Smooth muscle cell (in vitro differentiated cells): ENCODE measurements at regions not wholly inside any gene's neighbourhood (a gene's known extent, or its start where the extent isn't known, plus 50 kb on each side); places are given as distances from the start of the nearest gene placed in this dataset.

Source experiments
- DNase-seq: peaks from one replicate; lab custom pipeline; 2025; ENCODE audit not compliant: unreplicated experiment; lab: John Stamatoyannopoulos, UW
- H2AFZ ChIP-seq: fragments of 200-600 bp; sonication (generic); 2 replicates; pipeline ENCODE4 v1.6.0; 2016; ENCODE audit warnings: antibody characterized with exemption, low read depth, mild to moderate bottlenecking
- H3F3A ChIP-seq: fragments of 200-600 bp; sonication (generic); 2 replicates; pipeline ENCODE4 v1.6.0; 2017; ENCODE audit warnings: antibody characterized with exemption, low read depth
- H3K27ac ChIP-seq: fragments of 200-600 bp; sonication (generic); 2 replicates; pipeline ENCODE4 v1.5.1; 2016; ENCODE audit warnings: low read depth, mild to moderate bottlenecking
- H3K27me3 ChIP-seq: fragments of 200-600 bp; sonication (generic); 2 replicates; pipeline ENCODE4 v1.6.1; 2016; ENCODE audit warnings: low read depth, mild to moderate bottlenecking
- H3K36me3 ChIP-seq: fragments of 200-600 bp; sonication (generic); 2 replicates; pipeline ENCODE4 v1.5.1; 2016; ENCODE audit warnings: low read depth
- H3K4me1 ChIP-seq: fragments of 200-600 bp; sonication (generic); 2 replicates; pipeline ENCODE4 v1.5.1; 2016; ENCODE audit warnings: low read depth
- H3K4me2 ChIP-seq: fragments of 200-600 bp; sonication (generic); 2 replicates; pipeline ENCODE4 v1.6.0; 2016; ENCODE audit warnings: mild to moderate bottlenecking
- H3K4me3 ChIP-seq: fragments of 200-600 bp; sonication (generic); 2 replicates; pipeline ENCODE4 v1.5.1; 2016; ENCODE audit warnings: mild to moderate bottlenecking
- H3K79me2 ChIP-seq: fragments of 200-600 bp; sonication (generic); 2 replicates; pipeline ENCODE4 v1.6.0; 2016; ENCODE audit warnings: low read depth, mild to moderate bottlenecking
- H3K9ac ChIP-seq: fragments of 200-600 bp; sonication (generic); 2 replicates; pipeline ENCODE4 v1.6.0; 2016; ENCODE audit warnings: low read depth
- H3K9me3 ChIP-seq: fragments of 200-600 bp; sonication (generic); replicated peaks from 2 replicates; pipeline ENCODE4 v1.5.1; 2016; ENCODE audit warnings: low read depth
- H4K20me1 ChIP-seq: fragments of 200-600 bp; sonication (generic); 2 replicates; pipeline ENCODE4 v1.6.0; 2016; ENCODE audit warnings: low read depth
- WGBS: methylation state at CpG from one replicate; pipeline ENCODE4 v1.1.7; 2016; ENCODE audit warnings: low lambda C conversion rate; 5-methylcytosine and 5-hydroxymethylcytosine counted together
- TF ChIP-seq, protein P1 (sequence below): fragments of 200-600 bp; sonication (generic); IDR thresholded peaks from 2 replicates; pipeline ENCODE4 v1.5.1; 2017; ENCODE audit warnings: borderline replicate concordance, mild to moderate bottlenecking, antibody characterized with exemption; ENCODE audit not compliant: insufficient read depth, poor library complexity, severe bottlenecking

DNA sequence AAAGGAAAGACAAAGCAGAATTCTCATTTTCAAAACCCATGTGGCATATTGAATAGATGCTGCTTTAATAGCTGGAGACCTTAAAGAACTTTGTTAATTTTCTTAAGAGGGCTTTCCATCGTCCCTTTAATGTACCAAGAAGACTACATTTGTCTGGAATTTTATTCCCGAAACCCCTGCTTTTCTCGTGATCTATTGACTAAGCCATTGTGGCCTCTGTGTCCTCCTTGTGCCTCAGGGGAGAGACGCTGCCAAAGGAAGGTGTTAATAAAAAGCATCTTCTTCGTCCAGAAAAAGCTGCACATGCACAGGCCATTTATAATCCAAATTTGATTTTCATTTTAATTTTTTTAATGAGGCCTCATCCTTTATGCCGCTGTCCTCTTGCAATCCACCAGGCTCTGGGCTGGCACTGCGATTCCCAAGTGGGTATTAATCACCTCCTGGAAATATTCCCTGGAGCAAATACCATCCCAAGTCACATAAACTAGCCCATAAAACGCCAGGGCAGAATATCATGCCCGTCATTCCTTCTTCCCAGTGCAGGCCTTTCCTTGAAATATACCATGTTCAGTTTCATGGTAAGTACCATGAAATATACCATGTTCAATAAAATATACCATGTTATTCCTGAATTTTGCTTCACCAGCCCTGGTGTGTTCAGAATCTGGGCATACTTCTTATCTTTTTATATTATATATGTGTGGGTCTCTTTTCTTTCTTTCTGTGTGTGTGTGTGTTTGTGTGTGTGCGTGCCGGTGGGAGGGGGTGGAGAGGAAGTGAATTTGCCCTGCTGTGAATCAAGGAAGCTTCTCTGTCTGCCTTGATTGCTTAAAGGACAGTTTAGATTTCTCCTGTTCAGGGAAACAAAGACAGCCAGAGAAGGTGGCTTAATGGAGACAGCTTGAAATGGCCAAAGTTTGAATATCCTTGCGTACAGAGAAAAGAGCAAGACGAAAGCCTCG, 147.6 kb downstream of the PHETA1 start:
- no peak for DNase-seq
- WGBS, result 87% methylated on average over 14 of the region's 14 CpGs

DNA sequence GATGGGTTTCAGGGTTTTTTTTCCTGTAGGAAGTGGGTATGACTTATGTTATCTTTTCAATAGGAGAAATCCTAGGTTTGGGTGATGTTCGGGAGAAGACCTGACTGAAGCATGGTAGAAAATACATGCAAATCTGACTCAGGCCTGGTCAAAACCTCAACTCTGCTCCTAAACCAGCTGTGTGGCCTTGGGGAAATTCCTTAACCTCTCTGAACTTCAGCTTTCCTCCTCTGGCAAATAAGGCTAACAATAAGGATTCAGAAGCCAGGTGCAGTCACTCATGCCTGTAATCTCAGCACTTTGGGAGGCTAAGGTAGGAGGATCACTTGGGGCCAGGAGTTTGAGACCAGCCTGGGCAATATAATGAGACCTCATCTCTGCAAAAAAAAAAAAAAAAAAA, 148.5 kb downstream of the PHETA1 start:
- Histone ChIP-seq H3K27ac (no peak overlapping the region), H3K27me3 (peaks cover 6% of the 10 kb centered on the region), H3K4me2 (no peak overlapping the region), H3K36me3 (no peaks in the 10 kb centered on the region), H3K4me3 (no peak overlapping the region), H3K79me2 (no peaks in the 10 kb centered on the region), H4K20me1 (no peaks in the 10 kb centered on the region), H3F3A (no peaks in the 10 kb centered on the region), H3K9me3 (no peaks in the 10 kb centered on the region), H3K9ac (no peak overlapping the region), H2AFZ (no peak overlapping the region), H3K4me1 (no peaks in the 10 kb centered on the region)
- WGBS, result 88% methylated on average over 1 of the region's 1 CpG
- DNase-seq, result no peak
- TF ChIP-seq, protein P1, sequence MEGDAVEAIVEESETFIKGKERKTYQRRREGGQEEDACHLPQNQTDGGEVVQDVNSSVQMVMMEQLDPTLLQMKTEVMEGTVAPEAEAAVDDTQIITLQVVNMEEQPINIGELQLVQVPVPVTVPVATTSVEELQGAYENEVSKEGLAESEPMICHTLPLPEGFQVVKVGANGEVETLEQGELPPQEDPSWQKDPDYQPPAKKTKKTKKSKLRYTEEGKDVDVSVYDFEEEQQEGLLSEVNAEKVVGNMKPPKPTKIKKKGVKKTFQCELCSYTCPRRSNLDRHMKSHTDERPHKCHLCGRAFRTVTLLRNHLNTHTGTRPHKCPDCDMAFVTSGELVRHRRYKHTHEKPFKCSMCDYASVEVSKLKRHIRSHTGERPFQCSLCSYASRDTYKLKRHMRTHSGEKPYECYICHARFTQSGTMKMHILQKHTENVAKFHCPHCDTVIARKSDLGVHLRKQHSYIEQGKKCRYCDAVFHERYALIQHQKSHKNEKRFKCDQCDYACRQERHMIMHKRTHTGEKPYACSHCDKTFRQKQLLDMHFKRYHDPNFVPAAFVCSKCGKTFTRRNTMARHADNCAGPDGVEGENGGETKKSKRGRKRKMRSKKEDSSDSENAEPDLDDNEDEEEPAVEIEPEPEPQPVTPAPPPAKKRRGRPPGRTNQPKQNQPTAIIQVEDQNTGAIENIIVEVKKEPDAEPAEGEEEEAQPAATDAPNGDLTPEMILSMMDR, result no peak

More for the DNA sequence above, 147.6 kb downstream of the PHETA1 start:
- Histone ChIP-seq H2AFZ (no peak overlapping the region), H3K4me2 (no peak overlapping the region), H3F3A (no peaks in the 10 kb centered on the region), H3K79me2 (no peaks in the 10 kb centered on the region), H3K9ac (no peak overlapping the region), H3K27ac (no peak overlapping the region), H3K4me1 (no peaks in the 10 kb centered on the region), H3K27me3 (no peaks in the 10 kb centered on the region), H3K36me3 (no peaks in the 10 kb centered on the region), H4K20me1 (no peaks in the 10 kb centered on the region), H3K4me3 (no peak overlapping the region), H3K9me3 (no peaks in the 10 kb centered on the region)
- TF ChIP-seq, protein P1, result no peak

DNA sequence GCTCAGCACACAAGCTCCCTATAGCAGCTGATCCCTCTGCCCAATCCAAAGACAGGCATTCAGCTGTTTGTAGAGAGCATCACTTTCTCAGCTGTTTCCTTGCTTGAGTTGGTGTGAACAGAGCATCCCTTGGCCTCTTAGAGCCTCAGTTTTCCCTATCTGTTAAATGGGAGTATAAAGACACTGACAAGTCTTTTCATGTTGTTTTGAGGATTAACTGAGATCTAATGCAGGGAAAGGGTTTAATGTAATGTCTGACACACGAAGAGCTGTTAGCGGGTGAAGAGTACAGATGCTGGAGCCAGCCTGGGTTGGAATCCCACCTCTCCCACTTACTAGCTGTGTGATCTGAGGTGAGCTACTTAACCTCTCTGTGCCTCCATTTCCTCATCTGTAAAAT, 149.5 kb downstream of the PHETA1 start:
- TF ChIP-seq, protein P1, result no peak
- DNase-seq, result no peak
- Histone ChIP-seq H3K27ac (no peak overlapping the region), H3K36me3 (no peaks in the 10 kb centered on the region), H3K9ac (no peak overlapping the region), H3F3A (no peaks in the 10 kb centered on the region), H3K9me3 (no peaks in the 10 kb centered on the region), H4K20me1 (no peaks in the 10 kb centered on the region), H3K27me3 (peaks cover 6% of the 10 kb centered on the region), H2AFZ (no peak overlapping the region), H3K4me3 (no peak overlapping the region), H3K79me2 (no peaks in the 10 kb centered on the region), H3K4me2 (no peak overlapping the region), H3K4me1 (no peaks in the 10 kb centered on the region)
- 99% methylated on average over 2 of the region's 2 CpGs for WGBS

DNA sequence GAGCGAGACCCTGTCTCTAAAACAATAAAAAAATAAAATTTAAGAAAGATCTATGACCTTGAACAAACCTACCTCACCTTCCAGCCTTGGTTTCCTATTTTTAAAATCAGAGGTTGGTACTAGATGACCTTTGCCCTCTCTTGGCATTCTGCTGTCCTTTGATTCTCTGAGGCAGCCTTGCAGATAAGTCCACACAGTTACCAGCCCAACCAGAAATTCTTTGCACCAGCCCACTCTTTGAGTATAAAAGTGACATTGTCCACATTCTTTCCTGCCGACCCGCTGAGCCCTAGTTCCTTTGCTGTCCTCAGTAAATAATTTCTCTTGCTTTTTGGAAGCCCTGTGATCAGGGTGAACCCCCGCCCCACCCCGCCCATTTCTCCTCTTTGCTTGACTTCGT, 150.4 kb downstream of the PHETA1 start:
- DNase-seq, result no peak
- H4K20me1 ChIP-seq, result no peaks in the 10 kb centered on the region
- no peak overlapping the region for H2AFZ ChIP-seq
- H3K4me2 ChIP-seq, result no peak overlapping the region
- 83% methylated on average over 6 of the region's 6 CpGs for WGBS
- no peak overlapping the region for H3K27ac ChIP-seq
- H3K4me3 ChIP-seq, result no peak overlapping the region
- no peaks in the 10 kb centered on the region for H3K36me3 ChIP-seq
- TF ChIP-seq, protein P1, result no peak
- H3K9ac ChIP-seq, result no peak overlapping the region
- H3K79me2 ChIP-seq, result no peaks in the 10 kb centered on the region
- no peaks in the 10 kb centered on the region for H3F3A ChIP-seq
- H3K9me3 ChIP-seq, result no peaks in the 10 kb centered on the region
- H3K27me3 ChIP-seq, result peaks cover 6% of the 10 kb centered on the region
- H3K4me1 ChIP-seq, result no peaks in the 10 kb centered on the region
